ENCODE measurements at regions not wholly inside any gene's neighbourhood (a gene's known extent, or its start where the extent isn't known, plus 50 kb on each side); places are given as distances from the start of the nearest gene placed in this dataset.

DNA sequence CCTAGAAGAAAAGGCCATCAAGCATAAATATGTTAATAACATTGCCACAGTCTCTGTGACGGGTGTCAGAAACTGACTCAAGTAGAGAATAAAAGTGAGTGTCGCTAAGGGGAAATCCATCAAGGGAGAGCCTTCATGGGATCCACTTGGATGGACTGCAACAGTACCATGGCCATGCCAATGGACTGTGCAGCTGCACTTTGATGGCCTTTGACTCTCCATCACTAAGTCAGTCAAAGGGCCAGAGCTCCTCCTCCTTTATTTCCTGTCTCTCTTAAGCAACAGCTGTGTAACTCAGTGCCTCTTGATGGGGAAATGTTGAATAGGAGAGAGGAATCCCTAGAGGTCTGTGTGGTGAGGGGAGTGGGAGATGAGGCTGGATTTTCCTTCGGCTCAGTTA is 335.2 kb downstream of the BMP4 start:
- no peak for DNase-seq (ENCODE audit: low spot score)
- Histone ChIP-seq H3K4me3 (no peak overlapping the region), H3K27ac (ENCODE audit: low read depth) (no peak overlapping the region), H3K4me1 (ENCODE audit: insufficient read depth) (no peaks in the 10 kb centered on the region), H4K20me1 (replicated peaks; ENCODE audit: insufficient read depth) (no peaks in the 10 kb centered on the region), H3K27me3 (ENCODE audit: insufficient read depth) (no peaks in the 10 kb centered on the region), H3K36me3 (ENCODE audit: insufficient read depth) (no peaks in the 10 kb centered on the region), H3F3A (replicated peaks; ENCODE audit: low read depth) (no peaks in the 10 kb centered on the region), H3K79me2 (replicated peaks; ENCODE audit: insufficient read depth) (no peaks in the 10 kb centered on the region), H2AFZ (no peak overlapping the region), H3K4me2 (no peak overlapping the region), H3K9me2 (ENCODE audit: insufficient read depth) (peaks cover 7% of the 10 kb centered on the region; the same call in 1 of the 2 replicates)
- H3K36me3 Mint-ChIP-seq (ENCODE audit: low read depth) = no peaks in the 10 kb centered on the region
- no peaks in the 10 kb centered on the region for H3K27me3 Mint-ChIP-seq (ENCODE audit: insufficient read depth, low read depth, poor library complexity)
- no peak for ATAC-seq
- H3K27ac Mint-ChIP-seq = no peak overlapping the region
- no peaks in the 10 kb centered on the region; the same call in 2 of the 3 replicates for H3K9me3 Mint-ChIP-seq
- no peak overlapping the region for H3K4me3 Mint-ChIP-seq
- H3K4me1 Mint-ChIP-seq = no peaks in the 10 kb centered on the region
- TF ChIP-seq ZNF331 (CRISPR knock-in tag; IDR thresholded peaks at IDR 0.05; ENCODE audit: low read depth) (no peak), JUNB (IDR thresholded peaks at IDR 0.05; ENCODE audit: unreplicated experiment) (no peak), ZNF114 (CRISPR knock-in tag; IDR thresholded peaks at IDR 0.05) (no peak), EZH2phosphoT487 (IDR thresholded peaks at IDR 0.05; ENCODE audit: unreplicated experiment) (no peak), CREB1 (CRISPR knock-in tag; IDR thresholded peaks at IDR 0.05; ENCODE audit: low read depth) (no peak), EZH2 (IDR thresholded peaks at IDR 0.05; ENCODE audit: low read depth, unreplicated experiment) (no peak), POLR2AphosphoS5 (IDR thresholded peaks at IDR 0.05; ENCODE audit: low read depth) (no peak), NANOG (IDR thresholded peaks at IDR 0.05; ENCODE audit: borderline replicate concordance) (no peak), STAT1 (IDR thresholded peaks at IDR 0.05; ENCODE audit: unreplicated experiment) (no peak)
- TF ChIP-seq, protein P1, sequence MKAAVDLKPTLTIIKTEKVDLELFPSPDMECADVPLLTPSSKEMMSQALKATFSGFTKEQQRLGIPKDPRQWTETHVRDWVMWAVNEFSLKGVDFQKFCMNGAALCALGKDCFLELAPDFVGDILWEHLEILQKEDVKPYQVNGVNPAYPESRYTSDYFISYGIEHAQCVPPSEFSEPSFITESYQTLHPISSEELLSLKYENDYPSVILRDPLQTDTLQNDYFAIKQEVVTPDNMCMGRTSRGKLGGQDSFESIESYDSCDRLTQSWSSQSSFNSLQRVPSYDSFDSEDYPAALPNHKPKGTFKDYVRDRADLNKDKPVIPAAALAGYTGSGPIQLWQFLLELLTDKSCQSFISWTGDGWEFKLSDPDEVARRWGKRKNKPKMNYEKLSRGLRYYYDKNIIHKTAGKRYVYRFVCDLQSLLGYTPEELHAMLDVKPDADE (IDR thresholded peaks at IDR 0.05) = no peak
- TF ChIP-seq, protein P2, sequence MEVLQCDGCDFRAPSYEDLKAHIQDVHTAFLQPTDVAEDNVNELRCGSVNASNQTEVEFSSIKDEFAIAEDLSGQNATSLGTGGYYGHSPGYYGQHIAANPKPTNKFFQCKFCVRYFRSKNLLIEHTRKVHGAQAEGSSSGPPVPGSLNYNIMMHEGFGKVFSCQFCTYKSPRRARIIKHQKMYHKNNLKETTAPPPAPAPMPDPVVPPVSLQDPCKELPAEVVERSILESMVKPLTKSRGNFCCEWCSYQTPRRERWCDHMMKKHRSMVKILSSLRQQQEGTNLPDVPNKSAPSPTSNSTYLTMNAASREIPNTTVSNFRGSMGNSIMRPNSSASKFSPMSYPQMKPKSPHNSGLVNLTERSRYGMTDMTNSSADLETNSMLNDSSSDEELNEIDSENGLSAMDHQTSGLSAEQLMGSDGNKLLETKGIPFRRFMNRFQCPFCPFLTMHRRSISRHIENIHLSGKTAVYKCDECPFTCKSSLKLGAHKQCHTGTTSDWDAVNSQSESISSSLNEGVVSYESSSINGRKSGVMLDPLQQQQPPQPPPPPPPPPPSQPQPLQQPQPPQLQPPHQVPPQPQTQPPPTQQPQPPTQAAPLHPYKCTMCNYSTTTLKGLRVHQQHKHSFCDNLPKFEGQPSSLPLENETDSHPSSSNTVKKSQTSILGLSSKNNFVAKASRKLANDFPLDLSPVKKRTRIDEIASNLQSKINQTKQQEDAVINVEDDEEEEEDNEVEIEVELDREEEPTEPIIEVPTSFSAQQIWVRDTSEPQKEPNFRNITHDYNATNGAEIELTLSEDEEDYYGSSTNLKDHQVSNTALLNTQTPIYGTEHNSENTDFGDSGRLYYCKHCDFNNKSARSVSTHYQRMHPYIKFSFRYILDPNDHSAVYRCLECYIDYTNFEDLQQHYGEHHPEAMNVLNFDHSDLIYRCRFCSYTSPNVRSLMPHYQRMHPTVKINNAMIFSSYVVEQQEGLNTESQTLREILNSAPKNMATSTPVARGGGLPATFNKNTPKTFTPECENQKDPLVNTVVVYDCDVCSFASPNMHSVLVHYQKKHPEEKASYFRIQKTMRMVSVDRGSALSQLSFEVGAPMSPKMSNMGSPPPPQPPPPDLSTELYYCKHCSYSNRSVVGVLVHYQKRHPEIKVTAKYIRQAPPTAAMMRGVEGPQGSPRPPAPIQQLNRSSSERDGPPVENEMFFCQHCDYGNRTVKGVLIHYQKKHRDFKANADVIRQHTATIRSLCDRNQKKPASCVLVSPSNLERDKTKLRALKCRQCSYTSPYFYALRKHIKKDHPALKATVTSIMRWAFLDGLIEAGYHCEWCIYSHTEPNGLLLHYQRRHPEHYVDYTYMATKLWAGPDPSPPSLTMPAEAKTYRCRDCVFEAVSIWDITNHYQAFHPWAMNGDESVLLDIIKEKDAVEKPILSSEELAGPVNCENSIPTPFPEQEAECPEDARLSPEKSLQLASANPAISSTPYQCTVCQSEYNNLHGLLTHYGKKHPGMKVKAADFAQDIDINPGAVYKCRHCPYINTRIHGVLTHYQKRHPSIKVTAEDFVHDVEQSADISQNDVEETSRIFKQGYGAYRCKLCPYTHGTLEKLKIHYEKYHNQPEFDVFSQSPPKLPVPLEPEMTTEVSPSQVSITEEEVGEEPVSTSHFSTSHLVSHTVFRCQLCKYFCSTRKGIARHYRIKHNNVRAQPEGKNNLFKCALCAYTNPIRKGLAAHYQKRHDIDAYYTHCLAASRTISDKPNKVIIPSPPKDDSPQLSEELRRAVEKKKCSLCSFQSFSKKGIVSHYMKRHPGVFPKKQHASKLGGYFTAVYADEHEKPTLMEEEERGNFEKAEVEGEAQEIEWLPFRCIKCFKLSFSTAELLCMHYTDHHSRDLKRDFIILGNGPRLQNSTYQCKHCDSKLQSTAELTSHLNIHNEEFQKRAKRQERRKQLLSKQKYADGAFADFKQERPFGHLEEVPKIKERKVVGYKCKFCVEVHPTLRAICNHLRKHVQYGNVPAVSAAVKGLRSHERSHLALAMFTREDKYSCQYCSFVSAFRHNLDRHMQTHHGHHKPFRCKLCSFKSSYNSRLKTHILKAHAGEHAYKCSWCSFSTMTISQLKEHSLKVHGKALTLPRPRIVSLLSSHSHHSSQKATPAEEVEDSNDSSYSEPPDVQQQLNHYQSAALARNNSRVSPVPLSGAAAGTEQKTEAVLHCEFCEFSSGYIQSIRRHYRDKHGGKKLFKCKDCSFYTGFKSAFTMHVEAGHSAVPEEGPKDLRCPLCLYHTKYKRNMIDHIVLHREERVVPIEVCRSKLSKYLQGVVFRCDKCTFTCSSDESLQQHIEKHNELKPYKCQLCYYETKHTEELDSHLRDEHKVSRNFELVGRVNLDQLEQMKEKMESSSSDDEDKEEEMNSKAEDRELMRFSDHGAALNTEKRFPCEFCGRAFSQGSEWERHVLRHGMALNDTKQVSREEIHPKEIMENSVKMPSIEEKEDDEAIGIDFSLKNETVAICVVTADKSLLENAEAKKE (CRISPR knock-in tag; IDR thresholded peaks at IDR 0.05) = no peak
- TF ChIP-seq, protein P3, sequence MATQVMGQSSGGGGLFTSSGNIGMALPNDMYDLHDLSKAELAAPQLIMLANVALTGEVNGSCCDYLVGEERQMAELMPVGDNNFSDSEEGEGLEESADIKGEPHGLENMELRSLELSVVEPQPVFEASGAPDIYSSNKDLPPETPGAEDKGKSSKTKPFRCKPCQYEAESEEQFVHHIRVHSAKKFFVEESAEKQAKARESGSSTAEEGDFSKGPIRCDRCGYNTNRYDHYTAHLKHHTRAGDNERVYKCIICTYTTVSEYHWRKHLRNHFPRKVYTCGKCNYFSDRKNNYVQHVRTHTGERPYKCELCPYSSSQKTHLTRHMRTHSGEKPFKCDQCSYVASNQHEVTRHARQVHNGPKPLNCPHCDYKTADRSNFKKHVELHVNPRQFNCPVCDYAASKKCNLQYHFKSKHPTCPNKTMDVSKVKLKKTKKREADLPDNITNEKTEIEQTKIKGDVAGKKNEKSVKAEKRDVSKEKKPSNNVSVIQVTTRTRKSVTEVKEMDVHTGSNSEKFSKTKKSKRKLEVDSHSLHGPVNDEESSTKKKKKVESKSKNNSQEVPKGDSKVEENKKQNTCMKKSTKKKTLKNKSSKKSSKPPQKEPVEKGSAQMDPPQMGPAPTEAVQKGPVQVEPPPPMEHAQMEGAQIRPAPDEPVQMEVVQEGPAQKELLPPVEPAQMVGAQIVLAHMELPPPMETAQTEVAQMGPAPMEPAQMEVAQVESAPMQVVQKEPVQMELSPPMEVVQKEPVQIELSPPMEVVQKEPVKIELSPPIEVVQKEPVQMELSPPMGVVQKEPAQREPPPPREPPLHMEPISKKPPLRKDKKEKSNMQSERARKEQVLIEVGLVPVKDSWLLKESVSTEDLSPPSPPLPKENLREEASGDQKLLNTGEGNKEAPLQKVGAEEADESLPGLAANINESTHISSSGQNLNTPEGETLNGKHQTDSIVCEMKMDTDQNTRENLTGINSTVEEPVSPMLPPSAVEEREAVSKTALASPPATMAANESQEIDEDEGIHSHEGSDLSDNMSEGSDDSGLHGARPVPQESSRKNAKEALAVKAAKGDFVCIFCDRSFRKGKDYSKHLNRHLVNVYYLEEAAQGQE (IDR thresholded peaks at IDR 0.05; ENCODE audit: unreplicated experiment) = no peak
- TF ChIP-seq, protein P4, sequence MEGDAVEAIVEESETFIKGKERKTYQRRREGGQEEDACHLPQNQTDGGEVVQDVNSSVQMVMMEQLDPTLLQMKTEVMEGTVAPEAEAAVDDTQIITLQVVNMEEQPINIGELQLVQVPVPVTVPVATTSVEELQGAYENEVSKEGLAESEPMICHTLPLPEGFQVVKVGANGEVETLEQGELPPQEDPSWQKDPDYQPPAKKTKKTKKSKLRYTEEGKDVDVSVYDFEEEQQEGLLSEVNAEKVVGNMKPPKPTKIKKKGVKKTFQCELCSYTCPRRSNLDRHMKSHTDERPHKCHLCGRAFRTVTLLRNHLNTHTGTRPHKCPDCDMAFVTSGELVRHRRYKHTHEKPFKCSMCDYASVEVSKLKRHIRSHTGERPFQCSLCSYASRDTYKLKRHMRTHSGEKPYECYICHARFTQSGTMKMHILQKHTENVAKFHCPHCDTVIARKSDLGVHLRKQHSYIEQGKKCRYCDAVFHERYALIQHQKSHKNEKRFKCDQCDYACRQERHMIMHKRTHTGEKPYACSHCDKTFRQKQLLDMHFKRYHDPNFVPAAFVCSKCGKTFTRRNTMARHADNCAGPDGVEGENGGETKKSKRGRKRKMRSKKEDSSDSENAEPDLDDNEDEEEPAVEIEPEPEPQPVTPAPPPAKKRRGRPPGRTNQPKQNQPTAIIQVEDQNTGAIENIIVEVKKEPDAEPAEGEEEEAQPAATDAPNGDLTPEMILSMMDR (conservative IDR thresholded peaks at IDR 0.05; ENCODE audit: low read depth in 2 of 2) = no peak

Measured in GM23338 (cell line).